Body of pancreas (tissue), 4 donors: ENCODE measurements at regions not wholly inside any gene's neighbourhood (a gene's known extent, or its start where the extent isn't known, plus 50 kb on each side); places are given as distances from the start of the nearest gene placed in this dataset.

ENCODE experiments used
- POLR2A ChIP-seq, 3 donors: fragments of 450-650 bp; IDR thresholded peaks; one replicate each; pipeline ENCODE4 v1.6.1; 2016; ENCODE audit warnings: antibody characterized with exemption in 3 of 3, mild to moderate bottlenecking in 2 of 3
- TF ChIP-seq, protein P1 (sequence below), 7 experiments: fragments of 450-650 bp in 4 of 7; fragments of 200-600 bp in 3 of 7; sonication (generic) in 3 of 7; IDR thresholded peaks; one replicate each; pipeline ENCODE4 v1.5.1; 2016 to 2019; ENCODE audit warnings: antibody characterized with exemption in 7 of 7

- no peak for TF ChIP-seq POLR2A (IDR thresholded peaks at IDR 0.05)
- TF ChIP-seq, protein P1, sequence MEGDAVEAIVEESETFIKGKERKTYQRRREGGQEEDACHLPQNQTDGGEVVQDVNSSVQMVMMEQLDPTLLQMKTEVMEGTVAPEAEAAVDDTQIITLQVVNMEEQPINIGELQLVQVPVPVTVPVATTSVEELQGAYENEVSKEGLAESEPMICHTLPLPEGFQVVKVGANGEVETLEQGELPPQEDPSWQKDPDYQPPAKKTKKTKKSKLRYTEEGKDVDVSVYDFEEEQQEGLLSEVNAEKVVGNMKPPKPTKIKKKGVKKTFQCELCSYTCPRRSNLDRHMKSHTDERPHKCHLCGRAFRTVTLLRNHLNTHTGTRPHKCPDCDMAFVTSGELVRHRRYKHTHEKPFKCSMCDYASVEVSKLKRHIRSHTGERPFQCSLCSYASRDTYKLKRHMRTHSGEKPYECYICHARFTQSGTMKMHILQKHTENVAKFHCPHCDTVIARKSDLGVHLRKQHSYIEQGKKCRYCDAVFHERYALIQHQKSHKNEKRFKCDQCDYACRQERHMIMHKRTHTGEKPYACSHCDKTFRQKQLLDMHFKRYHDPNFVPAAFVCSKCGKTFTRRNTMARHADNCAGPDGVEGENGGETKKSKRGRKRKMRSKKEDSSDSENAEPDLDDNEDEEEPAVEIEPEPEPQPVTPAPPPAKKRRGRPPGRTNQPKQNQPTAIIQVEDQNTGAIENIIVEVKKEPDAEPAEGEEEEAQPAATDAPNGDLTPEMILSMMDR (IDR thresholded peaks at IDR 0.05), result no peak
Measured at GRCh38 chr2:200034816-200035215, 79.4 kb downstream of the MAIP1 start.
